A172 (cell line): ENCODE measurements at regions not wholly inside any gene's neighbourhood (a gene's known extent, or its start where the extent isn't known, plus 50 kb on each side); places are given as distances from the start of the nearest gene placed in this dataset.

Experiments
- DNase-seq: peaks from one replicate; pipeline ENCODE4 v3.0.0-alpha.2; 2015; ENCODE audit warnings: low spot score

DNA sequence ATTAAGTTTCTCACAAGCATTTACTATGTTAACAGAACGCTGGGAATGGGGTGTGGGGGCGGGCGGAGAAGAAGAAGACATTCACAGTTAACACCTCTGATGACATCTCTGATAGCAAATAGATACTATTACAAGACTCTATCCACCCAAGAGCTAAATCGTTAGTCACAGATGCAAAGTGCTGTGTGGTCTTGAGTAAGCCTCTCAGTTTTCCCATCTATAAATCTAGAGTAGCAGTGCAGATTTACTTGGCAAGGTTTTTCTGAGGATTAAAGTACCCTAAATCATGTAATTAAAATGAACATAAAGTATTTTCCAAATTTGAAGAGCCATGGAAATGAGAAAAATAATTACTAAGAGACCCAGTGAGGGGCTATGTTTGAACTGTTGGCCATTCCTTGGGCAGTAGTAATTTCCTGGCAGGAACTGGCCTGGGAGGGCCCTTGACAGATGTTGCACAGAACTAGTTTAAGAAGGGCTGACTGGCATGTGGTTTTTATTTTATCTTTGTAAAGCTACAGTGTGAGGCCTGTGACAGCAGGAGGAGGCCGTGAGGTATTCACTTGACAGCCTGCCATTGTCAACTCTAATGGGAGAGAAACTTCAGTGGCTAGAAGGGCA lies 58.7 kb upstream of the APOBEC4 start:
- DNase-seq = peak; percentile 15

- DNase-seq = no peak
Measured at GRCh38 chr1:183711165-183711682, 58.1 kb upstream of the APOBEC4 start.

DNA sequence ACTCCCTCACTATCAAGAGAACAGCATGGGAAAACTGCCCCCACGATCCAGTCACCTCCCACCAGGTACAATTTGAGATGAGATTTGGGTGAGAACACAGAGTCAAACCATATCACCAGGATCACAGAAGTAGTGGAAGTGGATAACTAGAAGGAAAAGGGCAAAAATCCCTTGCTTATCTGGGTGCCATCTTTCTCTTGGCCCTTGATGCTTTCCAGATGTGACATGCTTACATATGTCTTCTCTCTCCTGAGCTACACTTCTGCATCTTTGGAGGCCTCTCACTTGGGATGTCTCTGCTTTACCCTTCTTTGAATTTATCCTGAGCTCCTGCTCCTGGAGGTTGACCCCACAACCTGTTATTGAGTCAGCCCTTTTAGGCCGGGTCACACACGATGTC lies 57.6 kb upstream of the APOBEC4 start:
- no peak for DNase-seq

DNA sequence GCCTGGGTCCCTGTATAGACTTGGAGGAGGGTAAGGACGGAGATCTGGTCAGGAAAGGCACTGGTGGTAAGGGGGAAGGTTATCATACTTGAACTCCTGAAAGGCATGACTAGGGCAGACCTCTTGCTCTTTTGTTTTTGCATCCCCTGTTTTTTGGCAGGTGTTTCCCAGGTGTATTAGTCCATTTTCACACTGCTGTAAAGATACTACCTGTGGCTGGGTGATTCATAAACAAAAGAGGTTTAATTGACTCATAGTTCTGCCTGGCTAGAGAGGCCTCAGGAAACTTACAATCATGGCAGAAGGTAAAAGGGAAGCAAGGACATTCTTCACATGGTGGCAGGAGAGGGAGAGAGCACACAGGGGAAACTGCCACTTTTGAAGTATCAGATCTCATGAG lies 57.2 kb upstream of the APOBEC4 start:
- DNase-seq = no peak

DNA sequence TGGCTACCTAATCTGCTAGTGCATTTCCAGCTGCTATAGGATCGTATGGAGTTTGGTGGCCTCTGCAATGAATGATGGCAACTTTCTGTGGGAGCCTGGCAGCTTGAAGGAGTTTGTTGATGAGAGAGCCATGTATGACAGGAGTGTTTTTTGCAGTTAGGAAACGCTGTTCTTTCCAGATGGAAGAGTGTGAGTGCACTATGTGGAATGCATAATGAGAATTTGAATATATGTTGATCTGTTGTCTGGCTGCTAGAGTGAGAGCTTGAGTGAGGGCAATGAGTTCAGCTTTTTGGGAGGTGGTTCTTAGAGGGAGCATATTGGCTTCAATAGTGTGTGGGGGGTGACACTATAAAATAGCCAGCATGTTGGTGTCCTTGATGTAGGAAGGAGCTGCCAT lies 51.0 kb upstream of the APOBEC4 start:
- DNase-seq = no peak
